Activated CD4-positive, alpha-beta T cell treated with anti-CD3 and anti-CD28 coated beads for 36 hours (primary cell): ENCODE measurements at regions not wholly inside any gene's neighbourhood (a gene's known extent, or its start where the extent isn't known, plus 50 kb on each side); places are given as distances from the start of the nearest gene placed in this dataset.
"Not testable (repeated sequence)": the region's sequence is repeated elsewhere in the genome, so short reads cannot be mapped to it uniquely, and the experiment has no call there.

ENCODE experiments used
- ATAC-seq: fragments of 200-7000 bp; cut with Tn5 transposase; one replicate; pipeline ENCODE4 v1.10.0; 2021; ENCODE audit warnings: mild to moderate bottlenecking, moderate library complexity
- CTCF ChIA-PET: fragments of 350-600 bp; sonication (Branson Sonifier 250); formaldehyde crosslinking; loops from one replicate; lab custom pipeline; 2021; ENCODE audit warnings: antibody characterized with exemption; lab: Charles Lee
- POLR2A ChIA-PET: fragments of 350-600 bp; sonication (Branson Sonifier 250); formaldehyde crosslinking; loops from one replicate; lab custom pipeline; 2021; ENCODE audit warnings: antibody characterized with exemption, inconsistent platforms; lab: Charles Lee
- DNase-seq: peaks from one replicate; pipeline ENCODE4 v3.0.0-alpha.2; 2020
- H3K27ac Mint-ChIP-seq: one replicate; pipeline ENCODE4 v1.8.0; 2021; ENCODE audit warnings: mixed read lengths
- H3K27me3 Mint-ChIP-seq: one replicate; pipeline ENCODE4 v1.8.0; 2021; ENCODE audit warnings: mixed read lengths
- H3K36me3 Mint-ChIP-seq: one replicate; pipeline ENCODE4 v1.8.0; 2021; ENCODE audit warnings: low read depth, mixed read lengths
- H3K4me1 Mint-ChIP-seq: one replicate; pipeline ENCODE4 v1.8.0; 2021; ENCODE audit warnings: mixed read lengths
- H3K4me3 Mint-ChIP-seq: one replicate; pipeline ENCODE4 v1.8.0; 2021; ENCODE audit warnings: mild to moderate bottlenecking, moderate library complexity, mixed read lengths
- H3K9me3 Mint-ChIP-seq: one replicate; pipeline ENCODE4 v1.8.0; 2021; ENCODE audit warnings: low read depth, mixed read lengths
- intact Hi-C, 2 experiments: fragments of 100-400 bp; cut with DNase I in 1 of 2; cut with micrococcal nuclease in 1 of 2; formaldehyde crosslinking; loops; one replicate each; pipeline versions ENCODE4 v1.14.2 to v1.15.1; 2022 to 2024; cut with DNase I, micrococcal nuclease

DNA sequence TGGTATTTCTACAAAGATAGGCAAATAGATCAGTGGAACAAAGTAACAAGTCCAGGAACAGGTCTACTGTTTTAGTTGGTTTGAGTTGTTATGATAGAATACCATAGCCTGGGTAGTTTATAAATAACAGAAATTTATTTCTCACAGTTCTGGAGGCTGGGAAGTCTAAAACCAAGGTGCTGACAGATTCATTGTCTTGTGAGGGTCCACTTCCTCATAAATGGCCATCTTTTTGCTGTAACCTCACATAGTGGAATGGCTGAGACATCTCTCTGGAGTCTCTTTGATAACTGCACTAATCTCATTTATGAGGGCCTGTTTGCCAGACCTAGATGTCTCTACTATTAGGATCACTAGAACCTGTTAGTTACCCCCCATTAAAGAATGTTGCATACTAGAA lies 152.3 kb upstream of the MYRIP start:
- Mint-ChIP-seq H3K4me3 (no peak overlapping the region), H3K27ac (no peak overlapping the region), H3K4me1 (no peaks in the 10 kb centered on the region), H3K9me3 (peaks cover 2% of the 10 kb centered on the region), H3K27me3 (peaks cover 3% of the 10 kb centered on the region), H3K36me3 (no peaks in the 10 kb centered on the region)
- POLR2A ChIA-PET = no interaction called here
- no peak for ATAC-seq
- intact Hi-C loops = no loop called here
- no peak for DNase-seq
- CTCF ChIA-PET = no interaction called here

DNA sequence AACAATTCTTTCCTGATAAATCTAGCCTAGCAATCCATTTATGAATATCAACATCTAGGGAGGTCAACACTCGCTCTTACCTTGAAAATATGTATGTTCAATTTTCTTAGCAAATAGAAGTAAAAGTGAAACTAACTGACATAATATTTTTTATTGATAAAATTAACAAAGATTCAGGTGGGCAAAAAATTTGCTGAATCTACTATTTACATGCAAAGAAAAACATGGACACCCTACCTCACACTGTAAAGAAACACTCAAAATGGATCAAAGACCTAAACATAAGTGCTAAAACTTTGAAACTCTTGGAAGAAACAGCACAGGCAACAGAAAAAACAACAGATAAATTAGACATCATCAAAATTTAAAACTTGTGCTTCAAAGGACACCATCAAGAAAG lies 151.6 kb upstream of the MYRIP start:
- POLR2A ChIA-PET = no interaction called here
- H3K27me3 Mint-ChIP-seq = peaks cover 3% of the 10 kb centered on the region
- H3K27ac Mint-ChIP-seq = no peak overlapping the region
- H3K36me3 Mint-ChIP-seq = no peaks in the 10 kb centered on the region
- DNase-seq = no peak
- intact Hi-C loops = no loop called here
- H3K4me3 Mint-ChIP-seq = no peak overlapping the region
- no peaks in the 10 kb centered on the region for H3K4me1 Mint-ChIP-seq
- no peak for ATAC-seq
- CTCF ChIA-PET = no interaction called here
- peaks cover 2% of the 10 kb centered on the region for H3K9me3 Mint-ChIP-seq

DNA sequence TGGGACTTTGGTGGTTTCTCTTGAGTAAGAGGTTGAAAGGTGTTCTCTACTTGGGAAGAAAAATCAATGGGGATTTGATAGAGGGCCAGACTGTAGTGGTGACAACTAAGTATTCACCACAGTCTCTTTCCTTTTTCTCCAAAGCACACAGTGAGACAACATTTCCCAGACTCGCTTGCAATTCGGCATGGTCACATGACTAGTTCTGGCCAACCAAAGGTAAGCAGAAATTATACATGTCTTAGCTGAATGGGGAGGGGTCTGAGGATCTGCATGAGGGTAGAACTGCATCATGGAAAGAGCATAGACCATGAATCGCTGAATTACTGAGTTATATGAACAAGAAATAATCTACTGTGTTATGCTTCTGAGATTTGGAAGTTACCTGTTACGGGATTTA lies 144.5 kb upstream of the MYRIP start:
- H3K36me3 Mint-ChIP-seq = no peaks in the 10 kb centered on the region
- intact Hi-C loops = no loop called here
- H3K4me3 Mint-ChIP-seq = no peak overlapping the region
- CTCF ChIA-PET = no interaction called here
- POLR2A ChIA-PET = no interaction called here
- ATAC-seq (no peak), DNase-seq (no peak)
- no peaks in the 10 kb centered on the region for H3K4me1 Mint-ChIP-seq
- H3K27me3 Mint-ChIP-seq = peaks cover 5% of the 10 kb centered on the region
- no peaks in the 10 kb centered on the region for H3K9me3 Mint-ChIP-seq
- no peak overlapping the region for H3K27ac Mint-ChIP-seq

DNA sequence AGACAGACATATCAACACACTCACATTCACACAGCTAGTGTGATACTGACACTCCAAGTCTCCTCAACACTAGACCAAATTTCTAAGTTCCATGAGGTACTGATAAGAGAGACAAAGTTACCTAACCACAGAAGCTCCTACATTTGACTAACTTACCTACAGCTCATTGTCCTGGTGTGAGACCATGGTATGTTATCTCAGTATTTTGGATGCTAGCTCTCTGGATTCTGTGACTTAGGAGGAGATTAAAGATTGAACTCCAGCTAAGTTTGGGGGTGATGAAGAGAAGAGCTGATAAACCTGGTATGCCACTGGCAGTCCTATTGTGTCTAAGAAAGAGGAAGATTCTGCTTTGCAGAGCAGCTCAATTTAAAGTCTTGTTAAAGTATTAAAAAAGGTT lies 144.0 kb upstream of the MYRIP start:
- no peaks in the 10 kb centered on the region for H3K36me3 Mint-ChIP-seq
- ChIA-PET CTCF (interaction anchor here (1.6 kb wide), 1 partner anchor 166 kb away, joined by 3 read pairs; no protein-coding TSS in a partner anchor), POLR2A (no interaction called here)
- intact Hi-C loops = no loop called here
- peaks cover 5% of the 10 kb centered on the region for H3K27me3 Mint-ChIP-seq
- H3K4me1 Mint-ChIP-seq = no peaks in the 10 kb centered on the region
- no peaks in the 10 kb centered on the region for H3K9me3 Mint-ChIP-seq
- H3K4me3 Mint-ChIP-seq = no peak overlapping the region
- ATAC-seq (no peak), DNase-seq (no peak)
- H3K27ac Mint-ChIP-seq = no peak overlapping the region

DNA sequence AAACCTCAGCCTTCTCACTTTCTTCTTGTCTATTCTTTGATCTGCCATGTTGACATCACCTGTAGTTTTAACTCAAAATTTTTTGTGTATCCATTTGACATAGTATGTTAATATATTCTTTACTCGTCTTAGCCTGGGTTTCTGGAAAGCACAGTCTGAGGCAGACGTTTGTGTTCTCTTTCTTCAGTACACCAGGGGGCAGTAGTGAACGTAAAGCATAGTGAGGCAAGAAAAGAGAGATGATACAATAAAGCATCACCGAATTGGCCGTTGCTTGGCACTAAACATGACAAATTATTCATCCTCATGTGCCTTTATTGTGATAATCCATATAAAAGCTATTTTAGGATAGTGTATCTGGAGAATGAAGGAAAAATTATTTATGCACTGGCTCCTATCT lies 141.0 kb upstream of the MYRIP start:
- CTCF ChIA-PET = no interaction called here
- H3K4me3 Mint-ChIP-seq = no peak overlapping the region
- intact Hi-C loops = loop anchor here (2.0 kb wide), 2 partner anchors 322 to 648 kb away; no protein-coding TSS in a partner anchor
- no peak for ATAC-seq
- no peaks in the 10 kb centered on the region for H3K9me3 Mint-ChIP-seq
- H3K27ac Mint-ChIP-seq = no peak overlapping the region
- POLR2A ChIA-PET = no interaction called here
- no peaks in the 10 kb centered on the region for H3K36me3 Mint-ChIP-seq
- no peaks in the 10 kb centered on the region for H3K4me1 Mint-ChIP-seq
- peak; percentile 13 for DNase-seq
- peaks cover 7% of the 10 kb centered on the region for H3K27me3 Mint-ChIP-seq

DNA sequence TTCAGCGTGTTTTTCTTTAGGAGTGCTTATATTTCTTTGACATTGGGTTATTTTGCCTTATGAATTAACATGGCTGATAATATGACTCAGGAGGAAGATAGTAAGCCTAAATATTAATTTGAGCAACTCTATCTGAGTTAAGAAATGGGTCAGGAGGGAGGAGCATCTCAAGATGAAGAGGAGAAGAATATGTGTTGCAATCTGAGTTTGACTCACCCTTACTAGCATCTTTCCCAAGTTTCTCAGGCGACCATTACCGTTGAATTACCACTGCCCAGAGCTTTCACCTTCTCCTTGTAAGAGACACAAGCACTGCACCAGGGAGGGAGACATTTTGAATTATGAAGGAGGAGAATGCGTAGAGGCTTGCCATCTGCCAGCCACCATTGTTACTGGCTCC lies 138.3 kb upstream of the MYRIP start:
- Mint-ChIP-seq H3K4me1 (no peaks in the 10 kb centered on the region), H3K9me3 (no peaks in the 10 kb centered on the region), H3K27ac (no peak overlapping the region), H3K36me3 (no peaks in the 10 kb centered on the region), H3K4me3 (no peak overlapping the region), H3K27me3 (peaks cover 5% of the 10 kb centered on the region)
- ChIA-PET POLR2A (no interaction called here), CTCF (no interaction called here)
- intact Hi-C loops = no loop called here
- DNase-seq (no peak), ATAC-seq (no peak)

DNA sequence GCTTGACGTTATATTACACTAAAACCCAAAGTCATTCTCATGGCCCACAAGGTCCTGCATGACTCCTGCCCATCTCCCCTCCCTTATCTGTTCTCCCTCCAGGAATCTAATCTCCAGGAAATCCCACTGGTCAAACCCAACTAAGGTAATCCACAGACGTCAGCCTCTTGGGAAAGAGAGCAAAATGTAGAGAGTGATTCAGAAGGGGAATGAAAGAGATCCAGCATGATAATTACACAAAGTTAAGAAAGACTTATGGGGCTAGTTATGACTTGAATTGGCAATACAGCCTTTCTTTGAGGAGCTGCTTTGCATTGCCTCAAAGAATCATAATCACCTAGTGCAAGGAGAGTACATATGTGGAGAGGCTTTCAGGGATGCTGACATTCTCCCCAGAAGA lies 137.8 kb upstream of the MYRIP start:
- H3K27ac Mint-ChIP-seq = no peak overlapping the region
- DNase-seq = no peak
- H3K4me1 Mint-ChIP-seq = no peaks in the 10 kb centered on the region
- intact Hi-C loops = no loop called here
- no peak for ATAC-seq
- no peaks in the 10 kb centered on the region for H3K36me3 Mint-ChIP-seq
- ChIA-PET CTCF (no interaction called here), POLR2A (no interaction called here)
- no peak overlapping the region for H3K4me3 Mint-ChIP-seq
- H3K9me3 Mint-ChIP-seq = no peaks in the 10 kb centered on the region
- H3K27me3 Mint-ChIP-seq = peaks cover 3% of the 10 kb centered on the region

DNA sequence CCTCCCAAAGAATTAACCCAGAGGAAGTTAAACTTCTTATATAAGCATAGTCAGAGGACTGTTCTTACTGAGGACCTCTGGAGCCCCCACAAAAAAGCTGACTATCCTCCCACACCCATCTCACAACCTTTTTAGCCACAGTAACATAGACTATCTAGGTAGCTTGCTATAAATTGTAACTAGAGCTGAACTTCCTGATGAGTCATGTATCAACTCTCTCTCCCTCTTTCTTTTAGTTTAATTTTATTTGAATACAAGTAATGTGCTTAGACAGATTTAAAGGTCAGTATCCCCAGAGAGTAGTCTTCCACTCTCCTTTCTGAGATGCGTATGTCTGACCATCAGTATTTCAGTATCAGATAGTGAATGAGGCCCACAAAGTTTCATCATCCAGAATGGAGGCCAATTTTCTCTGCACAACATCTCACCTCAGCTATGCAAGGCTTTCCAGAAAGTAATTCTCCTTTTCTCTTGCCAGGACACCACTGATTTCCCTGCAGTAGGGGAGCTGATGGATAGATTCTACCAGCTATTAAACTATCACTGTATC lies 104.0 kb upstream of the MYRIP start:
- Mint-ChIP-seq H3K4me3 (no peak overlapping the region), H3K9me3 (no peaks in the 10 kb centered on the region), H3K27me3 (peaks cover 3% of the 10 kb centered on the region), H3K27ac (no peak overlapping the region), H3K4me1 (no peaks in the 10 kb centered on the region), H3K36me3 (no peaks in the 10 kb centered on the region)
- no peak for ATAC-seq
- CTCF ChIA-PET = interaction anchor here (0.6 to 2.2 kb wide), 4 partner anchors 67 to 612 kb away, joined by 3 to 8 read pairs (median 4); no protein-coding TSS in a partner anchor
- intact Hi-C loops = loop anchor here in 1 of 2 experiments (5.0 kb wide), 1 partner anchor 472 kb away; no protein-coding TSS in a partner anchor
- POLR2A ChIA-PET = interaction anchor here (0.6 kb wide), 1 partner anchor 502 kb away, joined by 3 read pairs; no protein-coding TSS in a partner anchor
- no peak for DNase-seq

DNA sequence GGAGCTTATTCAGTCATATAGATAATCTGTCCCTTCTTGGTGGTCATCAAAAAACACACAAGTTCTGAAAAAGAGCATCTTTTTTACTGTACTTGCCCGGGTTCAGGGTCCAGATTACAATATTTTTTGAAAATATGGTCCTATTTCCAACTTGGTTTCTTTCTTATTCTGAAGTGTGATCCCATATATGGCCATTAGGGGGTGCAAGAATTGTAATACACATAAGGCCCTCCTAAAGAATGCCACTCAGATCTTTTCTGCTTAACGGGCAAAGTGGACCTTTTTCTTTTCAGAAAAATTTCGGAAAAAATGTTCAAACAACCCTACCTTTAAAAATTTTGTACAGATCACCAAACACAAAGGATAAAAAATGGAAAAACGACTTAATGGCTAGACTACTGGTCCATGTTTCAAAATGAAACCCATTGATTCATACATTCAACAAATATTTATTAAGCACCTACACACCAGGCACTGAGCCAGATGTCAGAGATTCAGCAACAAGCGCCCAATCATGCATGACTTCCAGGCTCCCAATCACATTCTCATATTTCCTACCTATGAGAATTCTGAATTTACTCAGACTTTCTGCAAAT lies 102.0 kb upstream of the MYRIP start:
- DNase-seq = no peak
- Mint-ChIP-seq H3K27me3 (peaks cover 3% of the 10 kb centered on the region), H3K36me3 (no peaks in the 10 kb centered on the region), H3K27ac (no peak overlapping the region), H3K4me1 (no peaks in the 10 kb centered on the region), H3K9me3 (no peaks in the 10 kb centered on the region), H3K4me3 (no peak overlapping the region)
- ChIA-PET CTCF (interaction anchor here (0.7 kb wide), 1 partner anchor 350 kb away, joined by 3 read pairs; no protein-coding TSS in a partner anchor), POLR2A (no interaction called here)
- no peak for ATAC-seq
- intact Hi-C loops = loop anchor here (1.0 to 5.0 kb wide), 4 partner anchors 283 to 609 kb away; no protein-coding TSS in a partner anchor

DNA sequence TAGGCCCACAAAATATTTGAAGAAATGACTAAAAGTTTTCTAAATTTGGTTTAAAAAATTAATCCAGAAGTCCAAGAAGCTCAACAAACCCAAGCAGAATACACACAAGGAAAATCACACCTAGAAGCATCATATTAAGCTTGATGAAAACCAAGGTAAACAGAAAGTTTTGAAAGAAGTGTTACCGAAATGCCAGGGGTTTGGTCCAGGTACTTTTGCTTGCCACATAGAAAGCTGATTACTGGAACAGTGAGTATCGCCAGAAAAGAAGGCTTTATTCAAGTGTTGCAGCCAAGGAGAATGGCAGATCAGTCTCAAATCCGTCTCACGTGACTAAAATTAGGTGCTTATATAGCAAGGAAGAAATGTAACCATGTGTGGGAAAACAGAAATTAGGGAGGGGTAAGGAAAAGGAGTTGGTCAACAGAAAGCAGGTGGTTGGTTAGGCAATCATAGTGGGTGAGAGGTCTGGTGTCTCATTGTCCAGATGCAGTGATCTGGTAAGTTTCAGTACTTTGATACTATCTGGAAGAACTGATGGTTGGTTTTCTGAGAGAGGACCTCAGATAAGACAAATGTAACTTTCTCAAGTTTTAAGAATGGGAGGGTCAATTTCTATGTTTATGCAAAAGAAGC lies 96.9 kb upstream of the MYRIP start:
- Mint-ChIP-seq H3K9me3 (no peaks in the 10 kb centered on the region), H3K4me1 (no peaks in the 10 kb centered on the region), H3K4me3 (no peak overlapping the region), H3K27me3 (peaks cover 2% of the 10 kb centered on the region), H3K36me3 (no peaks in the 10 kb centered on the region), H3K27ac (no peak overlapping the region)
- no peak for ATAC-seq
- ChIA-PET POLR2A (no interaction called here), CTCF (no interaction called here)
- DNase-seq = no peak
- intact Hi-C loops = no loop called here

DNA sequence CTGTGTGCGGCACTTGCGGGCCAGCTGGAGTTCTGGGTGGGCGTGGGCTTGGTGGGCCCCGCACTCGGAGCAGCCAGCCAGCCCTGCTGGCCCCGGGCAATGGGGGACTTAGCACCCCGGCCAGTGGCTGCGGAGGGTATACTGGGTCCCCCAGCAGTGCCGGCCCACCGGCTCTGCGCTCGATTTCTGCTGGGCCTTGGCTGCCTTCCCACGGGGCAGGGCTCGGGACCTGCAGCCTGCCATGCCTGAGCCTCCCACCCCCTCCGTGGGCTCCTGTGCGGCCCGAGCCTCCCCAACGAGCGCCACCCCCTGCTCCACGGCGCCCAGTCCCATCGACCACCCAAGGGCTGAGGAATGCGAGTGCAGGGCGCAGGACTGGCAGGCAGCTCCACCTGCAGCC lies 96.1 kb upstream of the MYRIP start:
- H3K27me3 Mint-ChIP-seq, H3K4me1 Mint-ChIP-seq, ATAC-seq, intact Hi-C loops, CTCF ChIA-PET, DNase-seq, POLR2A ChIA-PET, H3K4me3 Mint-ChIP-seq, H3K36me3 Mint-ChIP-seq, H3K27ac Mint-ChIP-seq, H3K9me3 Mint-ChIP-seq: not testable (repeated sequence)

DNA sequence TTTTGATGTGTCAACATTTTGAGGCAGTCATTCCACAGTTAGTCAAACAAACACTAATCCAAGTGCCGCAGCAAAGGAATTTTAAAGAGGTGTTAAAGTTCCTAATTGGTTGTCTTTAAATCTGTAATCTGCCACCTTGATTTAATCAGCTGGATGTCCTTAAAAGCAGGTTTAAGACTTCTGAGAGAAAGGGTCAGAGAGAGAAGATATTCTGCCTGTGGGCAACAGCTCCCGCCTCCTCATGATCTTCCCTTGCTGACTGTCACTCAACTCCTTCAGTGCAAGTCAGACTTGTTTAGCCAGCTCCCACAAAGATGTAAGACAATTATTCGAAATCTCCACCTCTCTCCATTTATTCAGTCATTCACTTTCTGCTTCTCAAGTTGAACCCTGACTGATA lies 92.6 kb upstream of the MYRIP start:
- Mint-ChIP-seq H3K27me3 (no peaks in the 10 kb centered on the region), H3K27ac (no peak overlapping the region), H3K36me3 (no peaks in the 10 kb centered on the region), H3K9me3 (no peaks in the 10 kb centered on the region), H3K4me3 (no peak overlapping the region), H3K4me1 (no peaks in the 10 kb centered on the region)
- intact Hi-C loops = no loop called here
- ChIA-PET CTCF (no interaction called here), POLR2A (no interaction called here)
- no peak for ATAC-seq
- no peak for DNase-seq
